HEK293 (cell line): ENCODE measurements at regions not wholly inside any gene's neighbourhood (a gene's known extent, or its start where the extent isn't known, plus 50 kb on each side); places are given as distances from the start of the nearest gene placed in this dataset.

ENCODE experiments used
- CTCF ChIA-PET: fragments of 350-600 bp; formaldehyde crosslinking; extraction: SDS; loops from one replicate; lab custom pipeline; 2021; ENCODE audit warnings: antibody characterized with exemption; lab: Yijun Ruan, JAX
- POLR2A ChIA-PET: fragments of 300-600 bp; formaldehyde crosslinking; extraction: SDS; loops from one replicate; lab custom pipeline; 2020; ENCODE audit warnings: antibody characterized with exemption, inconsistent platforms; lab: Yijun Ruan, JAX
- H3K27ac ChIP-seq: fragments of 200-500 bp; sonication (Bioruptor generic); 2 replicates; pipeline ENCODE4 v1.5.1; 2014; ENCODE audit warnings: low read depth, low read length, control low read depth, inconsistent platforms; ENCODE audit errors: extremely low read depth
- H3K36me3 ChIP-seq, 2 experiments: fragments of 200-500 bp in 1 of 2; sonication (Bioruptor generic) in 1 of 2; 1 replicate in 1 of 2; 2 replicates in 1 of 2; pipeline ENCODE4 v1.5.1; 2014 to 2017; ENCODE audit warnings: inconsistent platforms in 2 of 2, low read length in 2 of 2; ENCODE audit not compliant: control insufficient read depth in 2 of 2, insufficient read depth in 1 of 2
- H3K4me1 ChIP-seq: fragments of 200-500 bp; sonication (Bioruptor generic); 2 replicates; pipeline ENCODE4 v1.5.1; 2014; ENCODE audit warnings: mild to moderate bottlenecking, low read length, inconsistent platforms; ENCODE audit not compliant: control insufficient read depth, insufficient read depth
- H3K4me3 ChIP-seq: 2 replicates; pipeline ENCODE4 v1.5.1; 2011; ENCODE audit warnings: low read depth, mild to moderate bottlenecking, control low read depth, low read length, moderate library complexity
- H3K9me3 ChIP-seq: fragments of 200-500 bp; sonication (Bioruptor generic); 2 replicates; pipeline ENCODE4 v1.5.1; 2014; ENCODE audit warnings: low read depth, low read length, inconsistent platforms; ENCODE audit not compliant: control insufficient read depth, insufficient read depth
- BCL11B ChIP-seq: fragments of 450-650 bp; formaldehyde crosslinking; IDR thresholded peaks from 2 replicates; pipeline ENCODE4 v1.5.1; 2016; ENCODE audit warnings: low read depth, missing biosample characterization, missing genetic modification characterization
- GFI1B ChIP-seq: fragments of 450-650 bp; formaldehyde crosslinking; IDR thresholded peaks from 2 replicates; pipeline ENCODE4 v1.5.1; 2016; ENCODE audit warnings: missing biosample characterization, missing genetic modification characterization
- HOXC10 ChIP-seq: sonication (generic); formaldehyde crosslinking; IDR thresholded peaks from 2 replicates; pipeline ENCODE4 v1.8.1; 2023; ENCODE audit warnings: mild to moderate bottlenecking, missing genetic modification reagents
- KLF8 ChIP-seq: fragments of 450-650 bp; formaldehyde crosslinking; IDR thresholded peaks from 2 replicates; pipeline ENCODE4 v1.5.1; 2016; ENCODE audit warnings: missing biosample characterization, missing genetic modification characterization
- KLF9 ChIP-seq: fragments of 450-650 bp; formaldehyde crosslinking; IDR thresholded peaks from 2 replicates; pipeline ENCODE4 v1.5.1; 2016; ENCODE audit warnings: missing biosample characterization, missing genetic modification characterization, low read depth
- OSR2 ChIP-seq: fragments of 450-650 bp; formaldehyde crosslinking; IDR thresholded peaks from 2 replicates; pipeline ENCODE4 v1.5.1; 2016; ENCODE audit warnings: missing biosample characterization, missing genetic modification characterization
- SCRT1 ChIP-seq: fragments of 450-650 bp; formaldehyde crosslinking; IDR thresholded peaks from 2 replicates; pipeline ENCODE4 v1.5.1; 2016; ENCODE audit warnings: missing biosample characterization, missing genetic modification characterization, borderline replicate concordance
- SETDB1 ChIP-seq: IDR thresholded peaks from one replicate; pipeline ENCODE4 v1.6.1; 2017; ENCODE audit warnings: mild to moderate bottlenecking, low read length, moderate library complexity, mixed read lengths; ENCODE audit not compliant: insufficient read length
- ZBTB48 ChIP-seq: fragments of 450-650 bp; formaldehyde crosslinking; IDR thresholded peaks from 2 replicates; pipeline ENCODE4 v1.5.1; 2016; ENCODE audit warnings: missing biosample characterization, missing genetic modification characterization
- ZNF10 ChIP-seq: fragments of 450-650 bp; formaldehyde crosslinking; IDR thresholded peaks from 2 replicates; pipeline ENCODE4 v1.5.1; 2017; ENCODE audit warnings: missing biosample characterization, missing genetic modification characterization
- ZNF114 ChIP-seq: fragments of 450-650 bp; formaldehyde crosslinking; IDR thresholded peaks from 2 replicates; pipeline ENCODE4 v1.5.0; 2017; ENCODE audit warnings: missing biosample characterization, missing genetic modification characterization
- ZNF155 ChIP-seq: fragments of 450-650 bp; formaldehyde crosslinking; IDR thresholded peaks from 2 replicates; pipeline ENCODE4 v1.5.1; 2016; ENCODE audit warnings: missing biosample characterization, missing genetic modification characterization
- ZNF169 ChIP-seq: fragments of 450-650 bp; formaldehyde crosslinking; IDR thresholded peaks from 2 replicates; pipeline ENCODE4 v1.5.1; 2016; ENCODE audit warnings: missing biosample characterization, missing genetic modification characterization
- ZNF223 ChIP-seq: fragments of 450-650 bp; formaldehyde crosslinking; IDR thresholded peaks from 2 replicates; pipeline ENCODE4 v1.5.1; 2016; ENCODE audit warnings: missing biosample characterization, missing genetic modification characterization
- ZNF239 ChIP-seq: fragments of 450-650 bp; formaldehyde crosslinking; IDR thresholded peaks from 2 replicates; pipeline ENCODE4 v1.5.1; 2016; ENCODE audit warnings: missing biosample characterization, missing genetic modification characterization
- ZNF248 ChIP-seq: fragments of 450-650 bp; formaldehyde crosslinking; IDR thresholded peaks from 2 replicates; pipeline ENCODE4 v1.5.1; 2017; ENCODE audit warnings: missing biosample characterization, missing genetic modification characterization
- ZNF280D ChIP-seq: fragments of 450-650 bp; formaldehyde crosslinking; IDR thresholded peaks from 2 replicates; pipeline ENCODE4 v1.5.1; 2016; ENCODE audit warnings: missing biosample characterization, missing genetic modification characterization
- ZNF292 ChIP-seq: fragments of 450-650 bp; formaldehyde crosslinking; IDR thresholded peaks from 2 replicates; pipeline ENCODE4 v1.5.1; 2016; ENCODE audit warnings: low read depth, missing biosample characterization, missing genetic modification characterization, borderline replicate concordance
- ZNF341 ChIP-seq: fragments of 450-650 bp; formaldehyde crosslinking; IDR thresholded peaks from 2 replicates; pipeline ENCODE4; 2016; ENCODE audit warnings: low read depth, missing biosample characterization, missing genetic modification characterization
- ZNF398 ChIP-seq: fragments of 450-650 bp; formaldehyde crosslinking; IDR thresholded peaks from 2 replicates; pipeline ENCODE4 v1.5.1; 2017; ENCODE audit warnings: missing biosample characterization, missing genetic modification characterization
- ZNF416 ChIP-seq: fragments of 450-650 bp; formaldehyde crosslinking; IDR thresholded peaks from 2 replicates; pipeline ENCODE4 v1.5.1; 2016; ENCODE audit warnings: missing biosample characterization, missing genetic modification characterization
- ZNF514 ChIP-seq: fragments of 450-650 bp; formaldehyde crosslinking; IDR thresholded peaks from 2 replicates; pipeline ENCODE4 v1.5.1; 2016; ENCODE audit warnings: missing biosample characterization, missing genetic modification characterization
- ZNF670 ChIP-seq: fragments of 450-650 bp; formaldehyde crosslinking; IDR thresholded peaks from 2 replicates; pipeline ENCODE4 v1.5.1; 2016; ENCODE audit warnings: missing biosample characterization, missing genetic modification characterization, low read depth
- ZNF677 ChIP-seq: fragments of 450-650 bp; IDR thresholded peaks from 2 replicates; pipeline ENCODE4 v1.5.0; 2018; ENCODE audit warnings: missing biosample characterization, mild to moderate bottlenecking, missing genetic modification characterization, moderate library complexity
- ZNF704 ChIP-seq: fragments of 450-650 bp; formaldehyde crosslinking; IDR thresholded peaks from 2 replicates; pipeline ENCODE4 v1.5.1; 2016; ENCODE audit warnings: missing biosample characterization, missing genetic modification characterization
- ZNF76 ChIP-seq: fragments of 450-650 bp; formaldehyde crosslinking; IDR thresholded peaks from 2 replicates; pipeline ENCODE4; 2016; ENCODE audit warnings: low read depth, missing biosample characterization, missing genetic modification characterization, borderline replicate concordance
- TF ChIP-seq, protein P1 (sequence below): fragments of 450-650 bp; formaldehyde crosslinking; IDR thresholded peaks from 2 replicates; pipeline ENCODE4 v1.5.1; 2016; ENCODE audit warnings: missing biosample characterization, missing genetic modification characterization

DNA sequence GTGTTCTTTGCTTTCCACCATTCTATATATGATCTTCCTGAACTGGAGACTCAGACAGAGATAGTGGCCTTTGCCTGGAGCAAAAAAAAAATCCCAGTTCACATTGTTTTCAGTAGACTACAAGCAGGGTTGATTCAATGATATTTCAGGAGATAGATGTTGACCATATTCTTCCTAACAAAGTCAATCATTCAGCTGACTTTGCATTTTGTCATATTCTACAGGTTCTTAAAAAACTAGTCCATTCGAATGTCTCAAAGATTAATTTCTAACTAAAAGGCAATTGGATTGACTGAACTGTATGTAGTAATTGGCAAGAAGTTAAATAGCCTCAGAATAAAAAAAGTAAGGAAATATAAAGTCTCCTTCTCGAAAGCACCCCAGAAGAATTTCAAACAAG lies 479.5 kb downstream of the NKX6-1 start:
- Histone ChIP-seq H3K4me3 (no peak overlapping the region), H3K36me3 (no peaks in the 10 kb centered on the region), H3K9me3 (no peaks in the 10 kb centered on the region), H3K4me1 (no peaks in the 10 kb centered on the region), H3K27ac (no peak overlapping the region)
- POLR2A ChIA-PET: no interaction called here
- CTCF ChIA-PET: interaction anchor here (0.7 kb wide), 1 partner anchor 371 kb away, joined by 3 read pairs; no protein-coding TSS in a partner anchor
- TF ChIP-seq ZNF514 (tag by site-specific recombination) (no peak), ZNF248 (tag by site-specific recombination) (no peak), ZNF169 (no peak)
- TF ChIP-seq, protein P1, sequence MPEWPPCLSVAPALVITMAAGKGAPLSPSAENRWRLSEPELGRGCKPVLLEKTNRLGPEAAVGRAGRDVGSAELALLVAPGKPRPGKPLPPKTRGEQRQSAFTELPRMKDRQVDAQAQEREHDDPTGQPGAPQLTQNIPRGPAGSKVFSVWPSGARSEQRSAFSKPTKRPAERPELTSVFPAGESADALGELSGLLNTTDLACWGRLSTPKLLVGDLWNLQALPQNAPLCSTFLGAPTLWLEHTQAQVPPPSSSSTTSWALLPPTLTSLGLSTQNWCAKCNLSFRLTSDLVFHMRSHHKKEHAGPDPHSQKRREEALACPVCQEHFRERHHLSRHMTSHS (tag by site-specific recombination): no peak

- ChIA-PET POLR2A (no interaction called here), CTCF (no interaction called here)
- no peak overlapping the region for H3K4me3 ChIP-seq
- no peak overlapping the region for H3K27ac ChIP-seq
- TF ChIP-seq ZNF670 (tag by site-specific recombination) (no peak), ZNF280D (tag by site-specific recombination) (no peak), KLF8 (tag by site-specific recombination) (no peak), ZNF292 (tag by site-specific recombination) (no peak), ZBTB48 (no peak), ZNF341 (tag by site-specific recombination) (no peak), OSR2 (tag by site-specific recombination) (no peak), GFI1B (no peak), ZNF114 (no peak), ZNF76 (tag by site-specific recombination) (no peak), SCRT1 (tag by site-specific recombination) (no peak), ZNF677 (tag by site-specific recombination) (no peak), SETDB1 (no peak), ZNF223 (tag by site-specific recombination) (no peak)
- no peaks in the 10 kb centered on the region for H3K4me1 ChIP-seq
- no peaks in the 10 kb centered on the region for H3K36me3 ChIP-seq
- no peaks in the 10 kb centered on the region for H3K9me3 ChIP-seq
These were observed 467.1 kb downstream of the GPAT3 start for GRCh38 chr4:84003046-84003445.

DNA sequence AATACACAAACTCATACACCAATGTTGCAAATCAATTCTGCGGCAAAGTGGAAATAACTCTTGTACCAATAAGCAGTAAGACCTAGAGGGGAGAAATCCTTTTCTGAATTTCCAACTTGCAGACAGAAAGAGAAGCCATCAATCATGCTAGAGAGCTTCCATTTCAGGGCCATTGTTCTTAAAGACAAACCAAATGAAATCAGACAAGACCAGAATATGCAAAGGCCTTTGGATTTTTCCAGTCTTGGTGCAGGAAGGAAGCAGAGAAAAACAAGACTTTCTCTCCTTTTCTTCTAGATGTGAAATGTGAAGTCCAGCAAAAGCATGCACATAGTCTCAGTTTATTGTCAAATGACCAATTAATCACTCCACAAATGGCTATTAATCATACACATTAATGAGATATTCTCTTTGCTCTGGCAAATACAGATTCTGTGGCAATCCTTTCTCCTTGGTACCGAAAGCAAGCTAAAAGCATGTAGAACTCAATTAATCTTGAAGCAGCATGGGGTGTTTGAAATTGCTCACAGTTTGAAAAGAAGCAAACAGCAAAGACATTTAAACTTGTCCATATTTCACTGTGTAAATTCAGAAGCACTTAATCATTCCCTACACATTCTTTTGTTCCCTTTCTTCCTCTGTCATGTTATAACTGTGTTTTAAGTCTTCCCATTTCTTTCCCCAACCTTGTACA lies 466.1 kb downstream of the GPAT3 start:
- Histone ChIP-seq H3K36me3 (no peaks in the 10 kb centered on the region), H3K9me3 (no peaks in the 10 kb centered on the region), H3K4me1 (no peaks in the 10 kb centered on the region), H3K4me3 (no peak overlapping the region), H3K27ac (no peak overlapping the region)
- POLR2A ChIA-PET: no interaction called here
- CTCF ChIA-PET: no interaction called here
- TF ChIP-seq KLF9 (tag by site-specific recombination) (no peak), HOXC10 (CRISPR knock-in tag) (no peak), ZNF704 (no peak), ZNF248 (tag by site-specific recombination) (no peak), BCL11B (tag by site-specific recombination) (no peak), ZNF398 (tag by site-specific recombination) (no peak), ZNF239 (no peak), ZNF155 (tag by site-specific recombination) (no peak), ZNF10 (no peak), ZNF416 (tag by site-specific recombination) (no peak)
